ENCODE measurements at regions not wholly inside any gene's neighbourhood (a gene's known extent, or its start where the extent isn't known, plus 50 kb on each side); places are given as distances from the start of the nearest gene placed in this dataset.
"Not testable (repeated sequence)": the region's sequence is repeated elsewhere in the genome, so short reads cannot be mapped to it uniquely, and the experiment has no call there.

DNA sequence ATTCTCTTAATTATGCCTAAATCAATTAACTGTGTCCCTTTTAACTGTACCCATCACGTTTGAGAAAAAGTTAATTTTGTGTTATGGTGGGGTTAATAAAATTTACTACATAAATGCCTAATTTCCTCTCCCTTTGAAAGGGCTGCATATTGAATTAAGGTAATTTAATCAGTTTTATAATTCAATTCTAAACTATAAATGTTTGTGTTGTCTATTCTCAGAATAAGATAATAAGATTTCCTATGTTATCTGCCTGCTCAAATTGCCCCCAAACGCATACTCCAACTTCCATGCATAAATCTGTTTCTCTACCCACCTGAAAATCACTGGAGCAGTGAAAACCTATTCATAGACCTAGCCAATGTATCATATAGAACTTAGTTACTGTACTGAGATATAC, 1716.1 kb downstream of the SI start:
- no peak overlapping the region for H3K4me3 ChIP-seq
- no peak overlapping the region for H3K27ac ChIP-seq (ENCODE audit: low read depth in 1 of 2, low read length in 1 of 2)
- no peak for DNase-seq
- no peaks in the 10 kb centered on the region for H3K27me3 ChIP-seq (ENCODE audit: control insufficient read depth in 3 of 3, insufficient read depth in 3 of 3, low read length in 2 of 3)
- H3K9me3 ChIP-seq (ENCODE audit: control insufficient read depth in 4 of 4, insufficient read depth in 3 of 4, low read length in 3 of 4) = no peaks in the 10 kb centered on the region
- TF ChIP-seq, protein P1, sequence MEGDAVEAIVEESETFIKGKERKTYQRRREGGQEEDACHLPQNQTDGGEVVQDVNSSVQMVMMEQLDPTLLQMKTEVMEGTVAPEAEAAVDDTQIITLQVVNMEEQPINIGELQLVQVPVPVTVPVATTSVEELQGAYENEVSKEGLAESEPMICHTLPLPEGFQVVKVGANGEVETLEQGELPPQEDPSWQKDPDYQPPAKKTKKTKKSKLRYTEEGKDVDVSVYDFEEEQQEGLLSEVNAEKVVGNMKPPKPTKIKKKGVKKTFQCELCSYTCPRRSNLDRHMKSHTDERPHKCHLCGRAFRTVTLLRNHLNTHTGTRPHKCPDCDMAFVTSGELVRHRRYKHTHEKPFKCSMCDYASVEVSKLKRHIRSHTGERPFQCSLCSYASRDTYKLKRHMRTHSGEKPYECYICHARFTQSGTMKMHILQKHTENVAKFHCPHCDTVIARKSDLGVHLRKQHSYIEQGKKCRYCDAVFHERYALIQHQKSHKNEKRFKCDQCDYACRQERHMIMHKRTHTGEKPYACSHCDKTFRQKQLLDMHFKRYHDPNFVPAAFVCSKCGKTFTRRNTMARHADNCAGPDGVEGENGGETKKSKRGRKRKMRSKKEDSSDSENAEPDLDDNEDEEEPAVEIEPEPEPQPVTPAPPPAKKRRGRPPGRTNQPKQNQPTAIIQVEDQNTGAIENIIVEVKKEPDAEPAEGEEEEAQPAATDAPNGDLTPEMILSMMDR (IDR thresholded peaks at IDR 0.05; ENCODE audit: control extremely low read depth, extremely low read depth) = no peak
- H3K4me1 ChIP-seq (ENCODE audit: control insufficient read depth in 5 of 5, insufficient read depth in 5 of 5, low read length in 5 of 5) = no peaks in the 10 kb centered on the region
- H3K9ac ChIP-seq (ENCODE audit: insufficient read depth in 1 of 2, low read length in 2 of 2) = no peak overlapping the region
- WGBS, 2 donors = 81 to 90% methylated on average over 2 of the region's 2 CpGs
- no peak for ATAC-seq (ENCODE audit: insufficient read depth, low FRiP score)
- H3K36me3 ChIP-seq (ENCODE audit: control insufficient read depth in 4 of 4, insufficient read depth in 4 of 4, low read length in 4 of 4) = no peaks in the 10 kb centered on the region

DNA sequence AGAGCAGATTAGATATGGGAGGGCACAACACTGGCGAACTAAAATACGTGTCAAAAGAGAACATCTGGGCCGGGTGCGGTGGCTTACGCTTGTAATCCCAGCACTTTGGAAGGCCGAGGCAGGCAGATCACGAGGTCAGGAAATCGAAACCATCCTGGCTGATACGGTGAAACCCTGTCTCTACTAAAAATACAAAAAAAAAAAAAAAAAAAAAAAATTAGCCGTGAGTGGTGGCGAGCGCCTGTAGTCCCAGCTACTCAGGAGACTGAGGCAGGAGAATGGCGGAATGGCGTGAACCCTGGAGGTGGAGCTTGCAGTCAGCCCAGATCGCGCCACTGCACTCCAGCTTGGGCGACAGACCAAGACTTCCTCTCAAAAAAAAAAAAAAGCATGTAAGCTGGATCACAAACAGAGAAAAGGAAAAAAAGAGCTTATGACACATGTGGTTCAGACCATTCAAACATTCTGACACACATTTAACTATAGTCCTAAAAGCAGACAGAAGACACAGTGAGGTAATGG, 1716.9 kb downstream of the SI start:
- WGBS, 2 donors = 92 to 94% methylated on average over 17 of the region's 17 CpGs
- not testable (repeated sequence) for H3K36me3 ChIP-seq (ENCODE audit: control insufficient read depth in 4 of 4, insufficient read depth in 4 of 4, low read length in 4 of 4); H3K27me3 ChIP-seq (ENCODE audit: control insufficient read depth in 3 of 3, insufficient read depth in 3 of 3, low read length in 2 of 3); H3K9me3 ChIP-seq (ENCODE audit: control insufficient read depth in 4 of 4, insufficient read depth in 3 of 4, low read length in 3 of 4); DNase-seq; H3K4me3 ChIP-seq; H3K9ac ChIP-seq (ENCODE audit: insufficient read depth in 1 of 2, low read length in 2 of 2); H3K27ac ChIP-seq (ENCODE audit: low read depth in 1 of 2, low read length in 1 of 2); H3K4me1 ChIP-seq (ENCODE audit: control insufficient read depth in 5 of 5, insufficient read depth in 5 of 5, low read length in 5 of 5); ATAC-seq (ENCODE audit: insufficient read depth, low FRiP score)

DNA sequence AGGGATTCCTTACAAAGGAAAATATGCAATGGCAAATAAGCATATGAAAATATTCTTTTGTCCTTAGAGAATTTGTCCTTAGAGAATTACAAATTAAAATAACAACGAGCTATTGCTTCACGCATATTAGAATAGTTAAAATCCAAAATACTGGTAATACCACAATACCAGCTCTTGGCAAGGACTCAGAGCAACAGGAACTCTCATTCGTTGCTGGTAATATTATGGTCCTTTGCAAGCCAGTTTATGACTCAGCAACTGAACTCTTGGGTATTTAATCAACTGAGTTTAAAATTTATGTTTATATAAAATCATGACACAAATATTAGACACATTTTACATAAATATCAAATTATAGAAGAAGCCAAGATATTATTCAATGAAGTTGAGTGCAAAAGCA, 1730.4 kb downstream of the SI start:
- H3K4me1 ChIP-seq (ENCODE audit: control insufficient read depth in 5 of 5, insufficient read depth in 5 of 5, low read length in 5 of 5) = no peaks in the 10 kb centered on the region
- H3K9ac ChIP-seq (ENCODE audit: insufficient read depth in 1 of 2, low read length in 2 of 2) = no peak overlapping the region
- DNase-seq (no peak), ATAC-seq (ENCODE audit: insufficient read depth, low FRiP score) (no peak)
- no peaks in the 10 kb centered on the region for H3K36me3 ChIP-seq (ENCODE audit: control insufficient read depth in 4 of 4, insufficient read depth in 4 of 4, low read length in 4 of 4)
- H3K27ac ChIP-seq (ENCODE audit: low read depth in 1 of 2, low read length in 1 of 2) = no peak overlapping the region
- H3K27me3 ChIP-seq (ENCODE audit: control insufficient read depth in 3 of 3, insufficient read depth in 3 of 3, low read length in 2 of 3) = no peaks in the 10 kb centered on the region
- H3K4me3 ChIP-seq = no peak overlapping the region
- 76 to 83% methylated on average over 3 of the region's 3 CpGs for WGBS, 2 donors
- TF ChIP-seq, protein P1 (IDR thresholded peaks at IDR 0.05; ENCODE audit: control extremely low read depth, extremely low read depth) = no peak
- peaks cover 0 to 3% (median 0%) of the 10 kb centered on the region in 4 donors for H3K9me3 ChIP-seq (ENCODE audit: control insufficient read depth in 4 of 4, insufficient read depth in 3 of 4, low read length in 3 of 4)

DNA sequence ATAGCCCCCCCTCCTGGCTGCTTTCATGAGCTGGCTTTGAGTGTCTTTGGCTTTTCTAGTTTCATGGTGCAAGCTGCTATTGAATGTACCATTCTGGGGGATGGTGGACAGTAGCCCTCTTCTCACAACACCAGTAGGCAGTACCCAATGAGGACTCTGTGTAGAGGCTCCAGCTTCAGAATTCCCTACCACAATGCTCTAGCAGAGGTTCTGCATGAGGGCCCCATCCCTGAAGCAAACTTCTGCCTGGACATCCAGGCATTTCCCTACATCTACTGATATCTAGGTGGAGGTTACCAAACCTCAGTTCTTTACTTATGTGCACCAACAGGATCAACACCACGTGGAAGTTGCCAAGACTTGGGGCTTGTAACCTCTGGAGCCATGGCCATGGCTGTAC, 1742.9 kb downstream of the SI start:
- no peaks in the 10 kb centered on the region for H3K4me1 ChIP-seq (ENCODE audit: control insufficient read depth in 5 of 5, insufficient read depth in 5 of 5, low read length in 5 of 5)
- TF ChIP-seq, protein P1 (IDR thresholded peaks at IDR 0.05; ENCODE audit: control extremely low read depth, extremely low read depth) = no peak
- no peak for ATAC-seq (ENCODE audit: insufficient read depth, low FRiP score)
- H3K36me3 ChIP-seq (ENCODE audit: control insufficient read depth in 4 of 4, insufficient read depth in 4 of 4, low read length in 4 of 4) = no peaks in the 10 kb centered on the region
- H3K4me3 ChIP-seq = no peak overlapping the region
- no peak overlapping the region for H3K9ac ChIP-seq (ENCODE audit: insufficient read depth in 1 of 2, low read length in 2 of 2)
- no peak for DNase-seq
- no peaks in the 10 kb centered on the region for H3K27me3 ChIP-seq (ENCODE audit: control insufficient read depth in 3 of 3, insufficient read depth in 3 of 3, low read length in 2 of 3)
- WGBS, 2 donors = 45 to 52% methylated on average over 1 of the region's 1 CpG
- H3K27ac ChIP-seq (ENCODE audit: low read depth in 1 of 2, low read length in 1 of 2) = no peak overlapping the region
- H3K9me3 ChIP-seq (ENCODE audit: control insufficient read depth in 4 of 4, insufficient read depth in 3 of 4, low read length in 3 of 4) = peaks cover 0 to 7% (median 1%) of the 10 kb centered on the region in 4 donors

Measured in lung (tissue), 11 donors.